ENCODE measurements at regions not wholly inside any gene's neighbourhood (a gene's known extent, or its start where the extent isn't known, plus 50 kb on each side); places are given as distances from the start of the nearest gene placed in this dataset.

DNA sequence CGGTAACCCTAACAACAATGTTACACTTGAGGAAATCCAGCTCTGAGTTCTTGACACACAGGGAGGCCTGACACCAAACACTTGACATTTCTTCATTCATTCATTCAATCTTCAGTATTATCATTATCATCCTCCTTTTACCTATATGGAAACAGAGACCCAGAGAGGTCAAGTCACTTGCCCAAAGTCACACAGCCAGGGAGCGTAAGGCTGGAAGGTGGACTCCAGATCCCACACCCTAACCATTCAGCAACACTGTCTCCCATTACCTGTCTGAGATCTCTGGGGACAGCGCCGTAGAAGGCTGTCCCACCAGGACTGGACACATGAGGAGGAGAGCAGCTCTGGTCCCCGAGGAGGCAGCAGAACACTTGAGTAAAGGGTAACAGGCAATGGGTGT is 101.4 kb downstream of the SYF2 start:
- TF ChIP-seq KLF15 (CRISPR knock-in tag; IDR thresholded peaks at IDR 0.05; ENCODE audit: borderline replicate concordance) (no peak), ZNF619 (CRISPR knock-in tag; IDR thresholded peaks at IDR 0.05) (no peak), ZNF292 (CRISPR knock-in tag; IDR thresholded peaks at IDR 0.05; ENCODE audit: borderline replicate concordance, low read depth) (no peak), ZFY (CRISPR knock-in tag; IDR thresholded peaks at IDR 0.05) (no peak), ZNF768 (CRISPR knock-in tag; IDR thresholded peaks at IDR 0.05) (peak; percentile 93), KMT2A (CRISPR knock-in tag; IDR thresholded peaks at IDR 0.05) (no peak), ZNF232 (CRISPR knock-in tag; IDR thresholded peaks at IDR 0.05; ENCODE audit: borderline replicate concordance) (no peak), ZMYM3 (CRISPR knock-in tag; IDR thresholded peaks at IDR 0.05) (peak; percentile 69), NFRKB (IDR thresholded peaks at IDR 0.05) (no peak), ATF1 (CRISPR knock-in tag; IDR thresholded peaks at IDR 0.05) (no peak), ZNF7 (CRISPR knock-in tag; IDR thresholded peaks at IDR 0.05) (no peak)
- TF ChIP-seq, protein P1, sequence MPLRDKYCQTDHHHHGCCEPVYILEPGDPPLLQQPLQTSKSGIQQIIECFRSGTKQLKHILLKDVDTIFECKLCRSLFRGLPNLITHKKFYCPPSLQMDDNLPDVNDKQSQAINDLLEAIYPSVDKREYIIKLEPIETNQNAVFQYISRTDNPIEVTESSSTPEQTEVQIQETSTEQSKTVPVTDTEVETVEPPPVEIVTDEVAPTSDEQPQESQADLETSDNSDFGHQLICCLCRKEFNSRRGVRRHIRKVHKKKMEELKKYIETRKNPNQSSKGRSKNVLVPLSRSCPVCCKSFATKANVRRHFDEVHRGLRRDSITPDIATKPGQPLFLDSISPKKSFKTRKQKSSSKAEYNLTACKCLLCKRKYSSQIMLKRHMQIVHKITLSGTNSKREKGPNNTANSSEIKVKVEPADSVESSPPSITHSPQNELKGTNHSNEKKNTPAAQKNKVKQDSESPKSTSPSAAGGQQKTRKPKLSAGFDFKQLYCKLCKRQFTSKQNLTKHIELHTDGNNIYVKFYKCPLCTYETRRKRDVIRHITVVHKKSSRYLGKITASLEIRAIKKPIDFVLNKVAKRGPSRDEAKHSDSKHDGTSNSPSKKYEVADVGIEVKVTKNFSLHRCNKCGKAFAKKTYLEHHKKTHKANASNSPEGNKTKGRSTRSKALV (CRISPR knock-in tag; IDR thresholded peaks at IDR 0.05): no peak
- TF ChIP-seq, protein P2, sequence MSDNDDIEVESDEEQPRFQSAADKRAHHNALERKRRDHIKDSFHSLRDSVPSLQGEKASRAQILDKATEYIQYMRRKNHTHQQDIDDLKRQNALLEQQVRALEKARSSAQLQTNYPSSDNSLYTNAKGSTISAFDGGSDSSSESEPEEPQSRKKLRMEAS (IDR thresholded peaks at IDR 0.05): no peak
- TF ChIP-seq, protein P3, sequence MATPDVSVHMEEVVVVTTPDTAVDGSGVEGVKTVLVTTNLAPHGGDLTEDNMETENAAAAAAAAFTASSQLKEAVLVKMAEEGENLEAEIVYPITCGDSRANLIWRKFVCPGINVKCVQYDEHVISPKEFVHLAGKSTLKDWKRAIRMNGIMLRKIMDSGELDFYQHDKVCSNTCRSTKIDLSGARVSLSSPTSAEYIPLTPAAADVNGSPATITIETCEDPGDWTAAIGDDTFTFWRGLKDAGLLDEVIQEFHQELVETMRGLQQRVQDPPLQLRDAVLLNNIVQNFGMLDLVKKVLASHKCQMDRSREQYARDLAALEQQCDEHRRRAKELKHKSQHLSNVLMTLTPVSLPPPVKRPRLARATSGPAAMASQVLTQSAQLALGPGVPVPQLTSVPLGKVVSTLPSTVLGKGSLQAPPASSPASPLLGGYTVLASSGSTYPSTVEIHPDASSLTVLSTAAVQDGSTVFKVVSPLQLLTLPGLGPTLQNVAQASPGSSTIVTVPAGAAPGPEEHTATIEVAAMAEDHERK (CRISPR knock-in tag; IDR thresholded peaks at IDR 0.05; ENCODE audit: low read depth): no peak
- Histone ChIP-seq H3K27ac (ENCODE audit: extremely low read length, insufficient read depth, low read length) (no peak overlapping the region), H3K4me3 (replicated peaks in 1 of 3; ENCODE audit: insufficient read depth in 1 of 3, low read depth in 2 of 3, low read length in 3 of 3) (no peak overlapping the region), H3K4me1 (ENCODE audit: insufficient read depth, low read length) (peaks cover 33% of the 10 kb centered on the region), H2AFZ (ENCODE audit: low read length) (no peak overlapping the region), H3K27me3 (ENCODE audit: control insufficient read depth in 1 of 2, insufficient read depth in 2 of 2, low read length in 2 of 2) (0 out of 5 replicates have a peak, but pooled peaks cover 0 to 1% of the 10 kb centered on the region in 2 experiments), H3K36me3 (replicated peaks in 1 of 2; ENCODE audit: control insufficient read depth in 1 of 2, insufficient read depth in 2 of 2, low read length in 2 of 2) (no peaks in the 10 kb centered on the region; a peak in 1 of 5 replicates), H3K79me2 (ENCODE audit: insufficient read depth, low read length) (no peaks in the 10 kb centered on the region), H3K9ac (ENCODE audit: insufficient read depth, low read depth, low read length) (no peak overlapping the region), H4K20me1 (ENCODE audit: insufficient read depth, low read length) (no peaks in the 10 kb centered on the region), H3K4me2 (ENCODE audit: low read depth, low read length) (no peak overlapping the region), H3K9me3 (ENCODE audit: low read length) (no peaks in the 10 kb centered on the region)
- intact Hi-C loops (cut with micrococcal nuclease; ENCODE audit: unreplicated experiment): no loop called here
- CTCF ChIA-PET (ENCODE audit: low intra/inter-chr PET ratio, low total read pairs): no interaction called here
- POLR2A ChIA-PET: no interaction called here
- no peak for DNase-seq (ENCODE audit: low spot score)
- BruUV-seq (replicated peaks): no TSS peak
- no peak for ATAC-seq
- no peak for FAIRE-seq
- 86% methylated on average over 5 of the region's 5 CpGs for WGBS (ENCODE audit: low lambda C conversion rate)
- in situ Hi-C loops (cut with HindIII; ENCODE audit: extremely low pct_ligation_motif_present, low pct_unique_long_range_greater_than_20kb): no loop called here

All from HepG2 (cell line).